Mesothelial cell of epicardium (in vitro differentiated cells): ENCODE measurements at regions not wholly inside any gene's neighbourhood (a gene's known extent, or its start where the extent isn't known, plus 50 kb on each side); places are given as distances from the start of the nearest gene placed in this dataset.
A peak's percentile ranks its signal among the peaks of the same experiment; 100 is the strongest.

Source experiments
- DNase-seq, 2 experiments: peaks; one replicate each; pipeline ENCODE4 v3.0.0; 2021; ENCODE audit warnings: low spot score in 2 of 2; ENCODE audit not compliant: unreplicated experiment in 2 of 2
- H3K27ac Mint-ChIP-seq: 2 replicates; pipeline ENCODE4 v1.8.0; 2021; ENCODE audit warnings: mixed read lengths
- H3K27me3 Mint-ChIP-seq: 2 replicates; pipeline ENCODE4 v1.8.0; 2021; ENCODE audit warnings: low read depth, mixed read lengths
- H3K36me3 Mint-ChIP-seq: 2 replicates; pipeline ENCODE4 v1.8.0; 2021; ENCODE audit warnings: mixed read lengths
- H3K4me1 Mint-ChIP-seq: 2 replicates; pipeline ENCODE4 v1.8.0; 2021; ENCODE audit warnings: mixed read lengths
- H3K4me3 Mint-ChIP-seq: 2 replicates; pipeline ENCODE4 v1.8.0; 2021; ENCODE audit warnings: mild to moderate bottlenecking, moderate library complexity, mixed read lengths
- H3K9me3 Mint-ChIP-seq: 2 replicates; pipeline ENCODE4 v1.8.0; 2021; ENCODE audit warnings: mixed read lengths
- TF ChIP-seq, protein P1 (sequence below): fragments of 200-600 bp; sonication (generic); IDR thresholded peaks from one replicate; pipeline ENCODE4 v1.5.0; 2021; ENCODE audit warnings: antibody characterized with exemption; ENCODE audit not compliant: unreplicated experiment

DNA sequence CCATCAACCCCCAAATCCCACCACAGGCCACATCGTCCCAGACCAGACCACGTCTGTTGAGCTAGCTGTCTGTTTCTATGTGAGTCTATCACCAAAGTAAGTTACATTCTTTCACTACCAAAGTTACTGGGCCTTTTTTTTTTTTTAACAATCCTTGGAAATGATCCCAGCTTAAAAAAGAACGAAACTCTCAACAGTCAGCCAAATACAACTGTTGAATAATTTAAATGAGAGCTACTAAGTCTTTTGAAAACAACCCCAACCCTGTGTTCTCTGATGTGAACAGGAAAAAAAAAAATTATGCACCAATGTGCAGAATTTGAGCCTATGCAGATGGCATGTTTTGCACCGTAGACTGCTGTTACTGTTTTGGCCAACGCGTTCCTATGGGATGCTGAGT is 134.0 kb upstream of the ETS2 start:
- TF ChIP-seq, protein P1, sequence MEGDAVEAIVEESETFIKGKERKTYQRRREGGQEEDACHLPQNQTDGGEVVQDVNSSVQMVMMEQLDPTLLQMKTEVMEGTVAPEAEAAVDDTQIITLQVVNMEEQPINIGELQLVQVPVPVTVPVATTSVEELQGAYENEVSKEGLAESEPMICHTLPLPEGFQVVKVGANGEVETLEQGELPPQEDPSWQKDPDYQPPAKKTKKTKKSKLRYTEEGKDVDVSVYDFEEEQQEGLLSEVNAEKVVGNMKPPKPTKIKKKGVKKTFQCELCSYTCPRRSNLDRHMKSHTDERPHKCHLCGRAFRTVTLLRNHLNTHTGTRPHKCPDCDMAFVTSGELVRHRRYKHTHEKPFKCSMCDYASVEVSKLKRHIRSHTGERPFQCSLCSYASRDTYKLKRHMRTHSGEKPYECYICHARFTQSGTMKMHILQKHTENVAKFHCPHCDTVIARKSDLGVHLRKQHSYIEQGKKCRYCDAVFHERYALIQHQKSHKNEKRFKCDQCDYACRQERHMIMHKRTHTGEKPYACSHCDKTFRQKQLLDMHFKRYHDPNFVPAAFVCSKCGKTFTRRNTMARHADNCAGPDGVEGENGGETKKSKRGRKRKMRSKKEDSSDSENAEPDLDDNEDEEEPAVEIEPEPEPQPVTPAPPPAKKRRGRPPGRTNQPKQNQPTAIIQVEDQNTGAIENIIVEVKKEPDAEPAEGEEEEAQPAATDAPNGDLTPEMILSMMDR: no peak
- Mint-ChIP-seq H3K4me1 (peaks cover 21% of the 10 kb centered on the region), H3K27me3 (peaks cover 23% of the 10 kb centered on the region), H3K36me3 (no peaks in the 10 kb centered on the region), H3K27ac (peak overlapping the region; percentile 81), H3K9me3 (no peaks in the 10 kb centered on the region), H3K4me3 (no peak overlapping the region)
- DNase-seq: no peak

DNA sequence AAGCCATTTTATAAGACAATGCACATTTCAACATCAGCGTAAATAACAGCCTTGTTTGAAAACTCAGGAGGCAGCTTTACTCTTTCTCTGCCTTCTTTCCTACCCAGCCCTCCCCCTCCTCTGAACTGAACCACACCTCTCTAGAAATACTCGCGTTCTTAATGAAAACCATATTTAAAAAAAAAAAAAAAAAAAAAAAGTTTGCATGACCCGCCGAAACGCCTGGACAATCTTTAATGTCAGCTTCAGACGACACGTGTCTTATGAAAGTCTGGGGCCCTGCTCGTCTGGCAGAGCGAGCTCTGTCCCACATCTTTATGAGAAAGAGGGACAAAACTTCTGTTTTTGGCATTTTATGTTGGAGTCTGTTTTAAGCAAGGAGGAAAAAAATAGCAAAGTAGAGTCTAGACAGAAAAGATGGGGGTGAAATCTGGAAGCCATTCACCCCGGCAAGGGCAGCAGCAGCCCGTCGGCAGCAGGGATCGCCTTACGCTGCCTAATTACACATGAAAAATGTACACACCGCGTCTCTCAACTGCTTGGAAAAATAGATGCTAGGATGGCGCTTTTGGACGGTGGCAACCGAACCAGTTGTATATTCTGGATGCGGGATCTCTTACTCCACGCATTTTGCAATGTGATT is 130.4 kb upstream of the ETS2 start:
- Mint-ChIP-seq H3K9me3 (no peaks in the 10 kb centered on the region), H3K4me3 (peak overlapping the region; percentile 26), H3K36me3 (no peaks in the 10 kb centered on the region), H3K4me1 (peaks cover 25% of the 10 kb centered on the region), H3K27me3 (peaks cover 8% of the 10 kb centered on the region), H3K27ac (peak overlapping the region; percentile 75)
- no peak for DNase-seq
- TF ChIP-seq, protein P1: no peak

DNA sequence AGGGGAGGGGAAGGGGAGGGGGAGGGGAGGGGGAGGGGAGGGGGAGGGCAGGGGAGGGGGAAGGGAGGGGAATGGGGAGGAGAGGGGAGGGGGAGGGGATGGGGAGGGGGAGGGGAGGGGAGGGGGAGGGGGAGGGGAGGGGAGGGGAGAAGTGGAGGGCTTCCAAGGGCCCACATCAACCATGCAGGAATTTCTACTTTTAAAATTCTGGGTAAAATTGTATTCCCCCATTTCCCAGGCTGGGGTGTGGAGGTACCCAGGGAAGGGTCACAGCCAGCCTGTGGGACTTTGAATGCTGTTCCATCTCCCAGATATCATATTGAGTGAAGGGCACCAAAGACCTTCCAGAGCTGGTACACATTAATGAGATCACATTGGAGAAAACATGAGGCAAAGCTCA is 126.9 kb upstream of the ETS2 start:
- Mint-ChIP-seq H3K4me3 (no peak overlapping the region), H3K4me1 (peaks cover 22% of the 10 kb centered on the region), H3K36me3 (no peaks in the 10 kb centered on the region), H3K27ac (no peak overlapping the region), H3K9me3 (no peaks in the 10 kb centered on the region), H3K27me3 (peaks cover 28% of the 10 kb centered on the region)
- TF ChIP-seq, protein P1: no peak
- no peak for DNase-seq

DNA sequence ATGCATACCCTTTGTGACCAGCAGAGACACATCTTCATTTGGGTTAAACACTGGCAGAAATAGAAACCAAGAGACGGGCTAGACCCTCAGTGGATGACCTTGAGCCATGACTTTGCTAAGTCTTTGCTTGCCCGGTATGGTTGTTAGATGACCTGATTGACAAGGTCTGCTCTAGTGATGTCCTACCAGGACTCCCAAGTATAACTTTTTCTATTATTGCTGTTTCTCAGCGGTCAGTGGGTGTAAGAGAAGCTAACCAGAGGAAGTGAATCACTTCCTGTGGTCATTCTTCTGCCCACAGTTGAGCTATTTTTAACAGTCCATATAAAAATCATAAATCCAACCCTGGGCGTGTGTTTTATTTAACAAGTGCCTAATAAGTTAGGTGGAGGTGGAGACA is 126.2 kb upstream of the ETS2 start:
- Mint-ChIP-seq H3K4me1 (peaks cover 22% of the 10 kb centered on the region), H3K36me3 (no peaks in the 10 kb centered on the region), H3K27ac (no peak overlapping the region), H3K4me3 (no peak overlapping the region), H3K27me3 (peaks cover 29% of the 10 kb centered on the region), H3K9me3 (no peaks in the 10 kb centered on the region)
- no peak for DNase-seq
- TF ChIP-seq, protein P1: no peak

DNA sequence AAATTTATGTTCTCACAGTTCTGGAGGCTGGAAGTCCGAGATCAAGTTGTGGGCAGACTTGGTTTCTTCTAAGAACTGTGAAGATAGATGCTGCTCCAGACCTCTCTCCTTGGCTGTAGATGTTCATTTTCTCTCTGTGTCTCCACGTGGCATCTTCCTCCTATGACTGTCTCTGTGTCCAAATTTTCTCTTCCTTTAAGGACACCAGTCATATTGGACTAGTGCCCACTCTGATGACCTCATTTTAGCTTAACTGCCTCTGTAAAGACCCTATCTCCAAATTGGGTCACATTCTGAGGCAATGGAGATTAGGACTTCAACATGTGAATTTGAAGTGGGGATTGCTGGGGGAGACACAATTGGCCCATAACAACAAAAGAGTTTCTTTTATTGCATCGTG is 125.3 kb upstream of the ETS2 start:
- no peak overlapping the region for H3K27ac Mint-ChIP-seq
- H3K27me3 Mint-ChIP-seq: peaks cover 30% of the 10 kb centered on the region
- H3K9me3 Mint-ChIP-seq: no peaks in the 10 kb centered on the region
- TF ChIP-seq, protein P1: no peak
- no peak for DNase-seq
- no peak overlapping the region for H3K4me3 Mint-ChIP-seq
- peaks cover 18% of the 10 kb centered on the region for H3K4me1 Mint-ChIP-seq
- H3K36me3 Mint-ChIP-seq: no peaks in the 10 kb centered on the region

DNA sequence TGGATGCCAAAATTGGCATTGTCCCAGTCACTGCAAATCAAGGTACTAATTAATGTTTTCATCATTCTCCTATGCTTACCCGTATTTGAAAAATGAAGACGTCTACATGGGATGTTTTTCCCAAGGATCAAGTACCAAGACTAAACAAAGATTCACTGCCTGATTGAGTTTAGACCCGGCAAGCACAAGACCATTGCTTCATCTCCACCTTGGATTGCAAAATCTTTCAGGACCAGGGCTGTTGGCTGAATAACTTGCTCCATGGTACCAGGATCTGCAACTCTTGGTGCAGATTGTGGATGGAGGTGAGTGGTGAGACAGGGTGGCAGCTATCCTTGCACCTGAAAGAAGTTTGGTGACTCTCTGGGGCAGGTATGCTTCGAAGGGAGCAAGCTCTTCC is 122.5 kb upstream of the ETS2 start:
- H3K4me1 Mint-ChIP-seq: no peaks in the 10 kb centered on the region
- H3K27ac Mint-ChIP-seq: no peak overlapping the region
- TF ChIP-seq, protein P1: no peak
- no peaks in the 10 kb centered on the region for H3K9me3 Mint-ChIP-seq
- no peak for DNase-seq
- no peaks in the 10 kb centered on the region for H3K36me3 Mint-ChIP-seq
- H3K4me3 Mint-ChIP-seq: no peak overlapping the region
- peaks cover 43% of the 10 kb centered on the region for H3K27me3 Mint-ChIP-seq
